Epithelial cell of proximal tubule (primary cell): ENCODE measurements at regions not wholly inside any gene's neighbourhood (a gene's known extent, or its start where the extent isn't known, plus 50 kb on each side); places are given as distances from the start of the nearest gene placed in this dataset.

Experiments used
- DNase-seq: peaks from one replicate; pipeline ENCODE4 v3.0.0-alpha.2; 2011; ENCODE audit warnings: low read depth
- H3K4me3 ChIP-seq: 2 replicates; pipeline ENCODE4 v1.5.1; 2011; ENCODE audit warnings: low read depth, mild to moderate bottlenecking, low read length
- CTCF ChIP-seq: conservative IDR thresholded peaks from 2 replicates; pipeline ENCODE4 v1.5.1; 2012; ENCODE audit warnings: low read depth, mild to moderate bottlenecking, low read length

GRCh38 chr14:62283837-62284236 is 521.6 kb downstream of the SNAPC1 start:
- no peak for TF ChIP-seq CTCF
- no peak for DNase-seq
- no peak overlapping the region for H3K4me3 ChIP-seq

GRCh38 chr14:62289471-62289870 is 527.3 kb downstream of the SNAPC1 start:
- no peak for TF ChIP-seq CTCF
- no peak for DNase-seq
- H3K4me3 ChIP-seq, result no peak overlapping the region

DNA sequence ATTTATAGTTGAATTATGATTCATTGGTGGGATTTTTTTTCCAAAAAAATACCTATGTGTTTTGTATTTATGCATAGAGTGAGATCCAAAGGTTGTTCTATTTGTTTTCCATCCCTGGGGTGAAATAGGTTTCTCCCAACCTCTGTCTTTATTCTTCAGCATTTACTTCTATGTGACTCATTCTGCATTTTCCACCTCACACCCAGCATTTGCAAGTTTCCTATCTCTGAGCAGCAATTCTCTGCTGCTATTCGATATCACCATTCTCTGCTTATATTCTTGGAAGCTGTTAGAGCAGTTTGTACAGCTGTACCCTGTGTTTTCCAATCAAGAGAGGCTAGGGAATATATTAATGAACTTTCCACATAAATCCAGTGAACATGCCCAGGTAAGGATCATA is 538.9 kb downstream of the SNAPC1 start:
- DNase-seq, result no peak
- no peak for TF ChIP-seq CTCF
- no peak overlapping the region for H3K4me3 ChIP-seq

DNA sequence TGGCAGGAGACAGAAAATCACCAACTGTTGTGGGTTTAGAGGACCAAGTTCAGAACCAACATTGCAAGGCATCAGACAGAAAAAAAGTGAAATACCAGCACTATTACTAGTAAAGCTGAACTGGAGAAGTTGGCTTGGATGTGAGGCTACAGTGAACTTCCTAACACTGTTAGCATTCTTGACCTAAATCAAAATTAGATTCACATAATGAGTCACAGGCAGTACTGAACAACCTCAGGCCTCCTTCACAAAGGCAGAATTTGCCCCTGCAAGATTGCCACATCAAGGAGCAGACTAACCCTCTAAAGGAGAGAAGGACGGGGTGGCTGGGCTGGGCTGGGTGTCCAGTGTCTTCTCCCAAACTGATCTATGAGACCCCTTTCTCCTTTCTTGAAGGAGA is 539.7 kb downstream of the SNAPC1 start:
- no peak for DNase-seq
- TF ChIP-seq CTCF, result no peak
- no peak overlapping the region for H3K4me3 ChIP-seq

DNA sequence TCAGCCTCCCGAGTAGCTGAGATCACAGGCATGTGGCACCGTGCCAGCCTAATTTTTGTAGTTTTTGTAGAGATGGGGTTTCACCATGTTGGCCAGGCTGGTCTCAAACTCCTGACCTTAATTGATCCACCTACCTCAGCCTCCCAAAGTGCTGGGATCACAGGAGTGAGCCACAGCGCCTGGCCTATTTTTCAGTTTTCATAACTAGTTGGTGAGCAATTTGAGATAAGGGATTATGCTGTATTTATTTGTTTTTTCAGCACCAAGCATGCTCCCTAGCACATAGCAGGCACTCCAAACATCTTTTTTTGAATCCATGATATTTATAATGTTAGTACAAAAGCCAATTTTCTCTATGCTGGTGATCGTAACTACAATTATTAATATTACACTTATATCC is 541.2 kb downstream of the SNAPC1 start:
- no peak for DNase-seq
- no peak for TF ChIP-seq CTCF

GRCh38 chr14:62304257-62304656 is 542.0 kb downstream of the SNAPC1 start:
- no peak for DNase-seq
- TF ChIP-seq CTCF, result no peak

More for the DNA sequence above, 541.2 kb downstream of the SNAPC1 start:
- H3K4me3 ChIP-seq, result no peak overlapping the region

GRCh38 chr14:62307844-62308243 is 545.6 kb downstream of the SNAPC1 start:
- TF ChIP-seq CTCF, result no peak
- no peak overlapping the region for H3K4me3 ChIP-seq
- no peak for DNase-seq

More at GRCh38 chr14:62304257-62304656, 542.0 kb downstream of the SNAPC1 start:
- H3K4me3 ChIP-seq, result no peak overlapping the region
